ENCODE measurements at regions not wholly inside any gene's neighbourhood (a gene's known extent, or its start where the extent isn't known, plus 50 kb on each side); places are given as distances from the start of the nearest gene placed in this dataset.

GRCh38 chr2:120785228-120785966 lies 49.7 kb downstream of the GLI2 start:
- Histone ChIP-seq H3K4me3 (ENCODE audit: low read depth, low read length) (no peak overlapping the region), H3K9me3 (ENCODE audit: severe bottlenecking) (no peaks in the 10 kb centered on the region), H3K27ac (no peak overlapping the region), H3K27me3 (ENCODE audit: insufficient read depth, low read depth, severe bottlenecking) (no peaks in the 10 kb centered on the region), H3K36me3 (no peaks in the 10 kb centered on the region)
- DNase-seq, result no peak
- no peak for TF ChIP-seq CTCF (IDR thresholded peaks at IDR 0.05; ENCODE audit: low read depth, low read length)

GRCh38 chr2:120786038-120786960 lies 50.6 kb downstream of the GLI2 start:
- Histone ChIP-seq H3K4me3 (ENCODE audit: low read depth, low read length) (no peak overlapping the region), H3K27me3 (ENCODE audit: insufficient read depth, low read depth, severe bottlenecking) (no peaks in the 10 kb centered on the region), H3K27ac (no peak overlapping the region), H3K36me3 (no peaks in the 10 kb centered on the region), H3K9me3 (ENCODE audit: severe bottlenecking) (no peaks in the 10 kb centered on the region)
- no peak for DNase-seq
- TF ChIP-seq CTCF (IDR thresholded peaks at IDR 0.05; ENCODE audit: low read depth, low read length), result no peak

- no peak overlapping the region for H3K27ac ChIP-seq
- no peaks in the 10 kb centered on the region for H3K27me3 ChIP-seq (ENCODE audit: insufficient read depth, low read depth, severe bottlenecking)
- DNase-seq, result no peak
- TF ChIP-seq CTCF (IDR thresholded peaks at IDR 0.05; ENCODE audit: low read depth, low read length), result no peak
- H3K36me3 ChIP-seq, result no peaks in the 10 kb centered on the region
- H3K4me3 ChIP-seq (ENCODE audit: low read depth, low read length), result no peak overlapping the region
- H3K9me3 ChIP-seq (ENCODE audit: severe bottlenecking), result no peaks in the 10 kb centered on the region
Measured at GRCh38 chr2:120787111-120787821, 51.6 kb downstream of the GLI2 start.

GRCh38 chr2:120787822-120788700 lies 52.4 kb downstream of the GLI2 start:
- H3K27me3 ChIP-seq (ENCODE audit: insufficient read depth, low read depth, severe bottlenecking), result peaks cover 6% of the 10 kb centered on the region
- TF ChIP-seq CTCF (IDR thresholded peaks at IDR 0.05; ENCODE audit: low read depth, low read length), result no peak
- no peak overlapping the region for H3K4me3 ChIP-seq (ENCODE audit: low read depth, low read length)
- no peaks in the 10 kb centered on the region for H3K36me3 ChIP-seq
- no peak for DNase-seq
- H3K9me3 ChIP-seq (ENCODE audit: severe bottlenecking), result no peaks in the 10 kb centered on the region
- H3K27ac ChIP-seq, result no peak overlapping the region
